HepG2 (cell line): ENCODE measurements at regions not wholly inside any gene's neighbourhood (a gene's known extent, or its start where the extent isn't known, plus 50 kb on each side); places are given as distances from the start of the nearest gene placed in this dataset.

Experiments used
- ATAC-seq: fragments of 200-7000 bp; cut with Tn5 transposase; 3 replicates; pipeline ENCODE4 v1.9.1; 2020; ENCODE audit warnings: mild to moderate bottlenecking, moderate library complexity
- BruUV-seq: library from RNA; stranded (reverse); fragments of 400-500 nt; replicated peaks from 2 replicates; lab custom pipeline; 2021; lab: Mats Ljungman, UMichigan
- CTCF ChIA-PET: fragments of 300-600 bp; formaldehyde crosslinking; extraction: SDS; loops from one replicate; lab custom pipeline; 2021; ENCODE audit warnings: low total read pairs, inconsistent platforms, low intra/inter-chr PET ratio; lab: Yijun Ruan, JAX
- POLR2A ChIA-PET: fragments of 350-600 bp; sonication (Branson Sonifier 250); formaldehyde crosslinking; loops from one replicate; lab custom pipeline; 2020; ENCODE audit warnings: antibody characterized with exemption, inconsistent platforms; lab: Yijun Ruan, JAX
- DNase-seq: peaks from one replicate; pipeline ENCODE4 v3.0.0-alpha.2; 2015; ENCODE audit warnings: low spot score
- FAIRE-seq: peaks from 3 replicates; lab custom pipeline; 2011; peaks lifted over from hg19 to GRCh38; lab: Jason Lieb, UNC
- H2AFZ ChIP-seq: one replicate; pipeline ENCODE4 v1.6.1; 2011; ENCODE audit warnings: low read length, inconsistent platforms
- H3K27ac ChIP-seq: fragments of 300-600 bp; 3 replicates; pipeline ENCODE4 v1.8.0; 2011; ENCODE audit warnings: mixed run types, mild to moderate bottlenecking, mixed read lengths, low read length, inconsistent platforms; ENCODE audit not compliant: insufficient read depth; ENCODE audit errors: extremely low read length
- H3K27me3 ChIP-seq, 2 experiments: fragments of 200-600 bp in 1 of 2; 2 replicates in 1 of 2; 3 replicates in 1 of 2; pipeline versions ENCODE4 v1.6.0 to v1.8.0; 2011; ENCODE audit warnings: low read length in 2 of 2, mild to moderate bottlenecking in 2 of 2, moderate library complexity in 2 of 2, inconsistent platforms in 1 of 2; ENCODE audit not compliant: insufficient read depth in 2 of 2, control insufficient read depth in 1 of 2
- H3K36me3 ChIP-seq, 2 experiments: fragments of 200-600 bp in 1 of 2; replicated peaks in 1 of 2; 2 replicates in 1 of 2; 3 replicates in 1 of 2; pipeline versions ENCODE4 v1.5.1 to v1.8.0; 2011; ENCODE audit warnings: low read length in 2 of 2, inconsistent platforms in 1 of 2; ENCODE audit not compliant: insufficient read depth in 2 of 2, control insufficient read depth in 1 of 2
- H3K4me1 ChIP-seq: 2 replicates; pipeline ENCODE4 v1.5.1; 2012; ENCODE audit warnings: low read length, inconsistent platforms; ENCODE audit not compliant: insufficient read depth
- H3K4me2 ChIP-seq: 2 replicates; pipeline ENCODE4 v1.6.0; 2011; ENCODE audit warnings: low read depth, low read length, inconsistent platforms
- H3K4me3 ChIP-seq, 3 experiments: fragments of 200-600 bp in 1 of 3; sonication (generic), shearing (Covaris generic) in 1 of 3; replicated peaks in 1 of 3; 2 replicates each; pipeline ENCODE4 v1.5.1; 2011 to 2016; ENCODE audit warnings: low read length in 3 of 3, inconsistent platforms in 2 of 3, low read depth in 2 of 3, mild to moderate bottlenecking in 2 of 3, control low read depth in 1 of 3, mixed read lengths in 1 of 3; ENCODE audit not compliant: insufficient read depth in 1 of 3
- H3K79me2 ChIP-seq: one replicate; pipeline ENCODE4 v1.6.1; 2011; ENCODE audit warnings: low read length, inconsistent platforms; ENCODE audit not compliant: insufficient read depth
- H3K9ac ChIP-seq: 2 replicates; pipeline ENCODE4 v1.6.0; 2011; ENCODE audit warnings: mild to moderate bottlenecking, low read depth, low read length, inconsistent platforms; ENCODE audit not compliant: insufficient read depth
- H3K9me3 ChIP-seq: 2 replicates; pipeline ENCODE4 v1.5.1; 2012; ENCODE audit warnings: mild to moderate bottlenecking, low read length
- H4K20me1 ChIP-seq: 2 replicates; pipeline ENCODE4 v1.6.0; 2011; ENCODE audit warnings: inconsistent platforms, mild to moderate bottlenecking, low read length, moderate library complexity; ENCODE audit not compliant: insufficient read depth
- CBFB ChIP-seq: sonication (generic); formaldehyde crosslinking; IDR thresholded peaks from 2 replicates; pipeline ENCODE4 v1.4.0; 2020; ENCODE audit warnings: missing genetic modification reagents
- ELF4 ChIP-seq: sonication (generic); formaldehyde crosslinking; IDR thresholded peaks from 2 replicates; pipeline ENCODE4 v1.5.0; 2020; ENCODE audit warnings: missing genetic modification reagents, mild to moderate bottlenecking, moderate library complexity, borderline replicate concordance
- FIP1L1 ChIP-seq: fragments of 200-400 bp; formaldehyde crosslinking; IDR thresholded peaks from 2 replicates; pipeline ENCODE4 v1.6.1; 2018; ENCODE audit warnings: low read depth, mild to moderate bottlenecking, low read length, moderate library complexity, borderline replicate concordance; ENCODE audit not compliant: insufficient read depth
- HNRNPK ChIP-seq: fragments of 200-400 bp; formaldehyde crosslinking; IDR thresholded peaks from 2 replicates; pipeline ENCODE4 v1.6.1; 2018; ENCODE audit warnings: low read length, low read depth, moderate library complexity, mild to moderate bottlenecking; ENCODE audit not compliant: poor library complexity, severe bottlenecking
- ZFY ChIP-seq: sonication (generic); formaldehyde crosslinking; IDR thresholded peaks from 2 replicates; pipeline ENCODE4 v1.4.0; 2020; ENCODE audit warnings: missing genetic modification reagents
- ZNF142 ChIP-seq: sonication (generic); formaldehyde crosslinking; IDR thresholded peaks from 2 replicates; pipeline ENCODE4 v1.4.0; 2020; ENCODE audit warnings: missing genetic modification reagents
- ZNF3 ChIP-seq: IDR thresholded peaks from 2 replicates; pipeline ENCODE4 v1.7.0; 2017; ENCODE audit warnings: inconsistent platforms
- ZNF687 ChIP-seq: sonication (generic); formaldehyde crosslinking; IDR thresholded peaks from 2 replicates; pipeline ENCODE4 v1.5.1; 2020; ENCODE audit warnings: mild to moderate bottlenecking, missing genetic modification reagents, moderate library complexity
- WGBS: methylation state at CpG from one replicate; pipeline ENCODE4 v1.1.6; 2017; ENCODE audit warnings: low lambda C conversion rate; 5-methylcytosine and 5-hydroxymethylcytosine counted together
- in situ Hi-C: cut with HindIII; loops from 2 replicates; pipeline ENCODE4 v1.10.0; 2017; ENCODE audit warnings: low pct_unique_long_range_greater_than_20kb; ENCODE audit not compliant: extremely low pct_ligation_motif_present
- intact Hi-C: fragments of 100-400 bp; cut with micrococcal nuclease; formaldehyde crosslinking; loops from one replicate; pipeline ENCODE4 v1.10.0; 2022; ENCODE audit not compliant: unreplicated experiment

- TF ChIP-seq ZNF687 (CRISPR knock-in tag): peak; percentile 40; the same call in 1 of the 2 replicates
- no peak for TF ChIP-seq ZNF3 (CRISPR knock-in tag)
Measured at GRCh38 chr3:188006726-188007393, 147.1 kb upstream of the LPP start (continued).

GRCh38 chr3:188007897-188008296 lies 146.1 kb upstream of the LPP start:
- H3K4me1 ChIP-seq: peaks cover 50% of the 10 kb centered on the region
- CTCF ChIA-PET: no interaction called here
- H3K27ac ChIP-seq: no peak overlapping the region
- 94% methylated on average over 6 of the region's 6 CpGs for WGBS
- no peaks in the 10 kb centered on the region for H4K20me1 ChIP-seq
- ATAC-seq (no peak), FAIRE-seq (no peak), DNase-seq (no peak)
- H2AFZ ChIP-seq: no peak overlapping the region
- H3K79me2 ChIP-seq: no peaks in the 10 kb centered on the region
- peaks cover 16% of the 10 kb centered on the region; the same call in 1 of the 2 replicates for H3K9me3 ChIP-seq
- H3K4me3 ChIP-seq: no peak overlapping the region
- H3K9ac ChIP-seq: no peak overlapping the region
- TF ChIP-seq FIP1L1: no peak
- no peak for TF ChIP-seq HNRNPK
- TF ChIP-seq ZNF142 (CRISPR knock-in tag): no peak
- no peak for TF ChIP-seq ELF4 (CRISPR knock-in tag)
- TF ChIP-seq ZFY (CRISPR knock-in tag): no peak
- TF ChIP-seq CBFB: no peak
- no peaks in the 10 kb centered on the region for H3K27me3 ChIP-seq
- POLR2A ChIA-PET: no interaction called here
- no peak overlapping the region for H3K4me2 ChIP-seq
- in situ Hi-C loops: loop anchor here (10.0 kb wide), 1 partner anchor 263 kb away; the partner anchor contains the start of gene BCL6
- no TSS peak for BruUV-seq
- H3K36me3 ChIP-seq: no peaks in the 10 kb centered on the region
- intact Hi-C loops: loop anchor here (10.0 kb wide), 1 partner anchor 93 kb away; no protein-coding TSS in a partner anchor
